ENCODE measurements at regions not wholly inside any gene's neighbourhood (a gene's known extent, or its start where the extent isn't known, plus 50 kb on each side); places are given as distances from the start of the nearest gene placed in this dataset.
"Not testable (repeated sequence)": the region's sequence is repeated elsewhere in the genome, so short reads cannot be mapped to it uniquely, and the experiment has no call there.

DNA sequence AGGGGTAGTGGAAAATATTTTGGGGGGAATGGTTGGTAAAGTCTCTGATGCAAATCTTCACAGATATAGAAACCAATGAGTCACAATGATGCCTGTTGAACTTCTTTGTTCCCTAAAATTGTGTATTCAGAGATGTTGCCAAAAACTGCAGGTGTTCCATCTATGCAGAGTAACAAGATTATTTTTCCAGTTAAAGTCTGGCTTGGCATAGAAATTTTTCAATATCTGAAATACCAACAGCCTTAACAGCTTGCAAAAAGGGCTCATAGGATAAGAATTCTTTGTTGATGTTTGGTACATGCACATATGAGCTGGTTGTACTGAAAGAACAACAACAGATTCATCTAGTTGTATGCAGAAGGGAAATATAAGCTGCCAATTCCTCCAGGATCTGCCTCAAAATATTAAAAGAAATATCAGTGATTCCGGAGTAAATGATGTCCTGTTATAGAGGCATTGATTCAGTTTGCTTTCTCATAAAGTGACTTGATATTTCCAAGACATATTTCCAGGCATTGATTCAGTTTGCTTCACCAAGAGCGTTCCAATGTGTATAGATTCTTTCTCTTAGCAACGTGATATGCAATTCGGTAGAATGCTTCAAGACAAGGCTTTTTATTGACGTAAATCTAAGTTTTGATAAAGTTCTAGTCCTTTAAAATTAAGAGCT lies 564.4 kb downstream of the TMA16 start:
- Histone ChIP-seq H3K9me3 (ENCODE audit: control insufficient read depth in 2 of 2, low read length in 2 of 2) (no peaks in the 10 kb centered on the region), H3K36me3 (ENCODE audit: control insufficient read depth in 2 of 2, insufficient read depth in 2 of 2, low read length in 2 of 2) (no peaks in the 10 kb centered on the region), H3K4me3 (ENCODE audit: low read length in 2 of 2) (no peak overlapping the region), H3K27me3 (ENCODE audit: control insufficient read depth in 1 of 2, insufficient read depth in 2 of 2, low read length in 2 of 2) (no peaks in the 10 kb centered on the region), H3K9ac (ENCODE audit: low read length in 2 of 2) (no peak overlapping the region), H3K27ac (ENCODE audit: low read length) (no peak overlapping the region), H3K4me1 (ENCODE audit: control insufficient read depth, insufficient read depth, low read length) (no peaks in the 10 kb centered on the region)

GRCh38 chr4:164060456-164060855 lies 566.0 kb downstream of the TMA16 start:
- H3K4me1 ChIP-seq (ENCODE audit: control insufficient read depth, insufficient read depth, low read length), result no peaks in the 10 kb centered on the region
- H3K36me3 ChIP-seq (ENCODE audit: control insufficient read depth in 2 of 2, insufficient read depth in 2 of 2, low read length in 2 of 2), result no peaks in the 10 kb centered on the region
- H3K4me3 ChIP-seq (ENCODE audit: low read length in 2 of 2), result no peak overlapping the region
- no peaks in the 10 kb centered on the region for H3K27me3 ChIP-seq (ENCODE audit: control insufficient read depth in 1 of 2, insufficient read depth in 2 of 2, low read length in 2 of 2)
- H3K9ac ChIP-seq (ENCODE audit: low read length in 2 of 2), result no peak overlapping the region
- H3K9me3 ChIP-seq (ENCODE audit: control insufficient read depth in 2 of 2, low read length in 2 of 2), result no peaks in the 10 kb centered on the region
- H3K27ac ChIP-seq (ENCODE audit: low read length), result no peak overlapping the region

DNA sequence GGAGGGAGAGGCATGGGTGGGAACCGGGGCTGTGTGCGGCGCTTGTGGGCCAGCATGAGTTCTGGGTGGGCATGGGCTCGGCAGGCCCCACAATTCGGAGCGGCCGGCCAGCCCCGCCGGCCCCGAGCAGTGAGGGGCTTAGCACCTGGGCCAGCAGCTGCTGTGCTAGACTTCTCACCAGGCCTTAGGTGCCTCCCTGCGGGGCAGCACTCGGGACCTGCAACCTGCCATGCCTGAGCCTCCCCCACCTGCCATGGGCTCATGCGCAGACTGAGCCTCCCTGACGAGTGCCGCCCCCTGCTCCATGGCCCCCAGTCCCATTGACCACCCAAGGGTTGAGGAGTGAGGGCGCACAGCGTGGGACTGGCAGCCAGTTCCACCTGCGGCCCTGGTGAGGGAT lies 573.9 kb downstream of the TMA16 start:
- H3K9ac ChIP-seq (ENCODE audit: low read length in 2 of 2), result no peak overlapping the region
- H3K27me3 ChIP-seq (ENCODE audit: control insufficient read depth in 1 of 2, insufficient read depth in 2 of 2, low read length in 2 of 2), result no peaks in the 10 kb centered on the region
- no peaks in the 10 kb centered on the region for H3K4me1 ChIP-seq (ENCODE audit: control insufficient read depth, insufficient read depth, low read length)
- H3K27ac ChIP-seq (ENCODE audit: low read length), result no peak overlapping the region
- H3K36me3 ChIP-seq (ENCODE audit: control insufficient read depth in 2 of 2, insufficient read depth in 2 of 2, low read length in 2 of 2), result no peaks in the 10 kb centered on the region
- no peak overlapping the region for H3K4me3 ChIP-seq (ENCODE audit: low read length in 2 of 2)
- peaks cover 0 to 3% of the 10 kb centered on the region in 2 donors for H3K9me3 ChIP-seq (ENCODE audit: control insufficient read depth in 2 of 2, low read length in 2 of 2)

DNA sequence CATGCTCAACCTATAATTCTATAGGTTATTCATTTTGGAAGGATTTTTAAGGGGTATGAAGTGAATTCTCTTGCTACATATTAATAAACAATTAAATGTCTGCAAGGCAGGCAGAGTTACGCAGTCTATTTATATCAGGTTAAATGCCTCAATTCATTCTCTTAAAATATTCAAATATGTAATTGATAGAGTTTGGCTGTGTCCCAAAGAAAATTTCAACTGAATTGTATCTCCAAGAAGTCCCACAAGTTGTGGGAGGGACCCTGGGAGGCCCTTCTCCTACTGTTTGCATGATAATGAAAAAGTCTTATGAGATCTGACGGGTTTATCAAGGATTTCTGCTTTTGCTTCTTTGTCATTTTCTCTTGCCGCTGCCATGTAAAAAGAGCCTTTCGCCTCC lies 576.1 kb downstream of the TMA16 start:
- peaks cover 2 to 3% of the 10 kb centered on the region in 2 donors for H3K9me3 ChIP-seq (ENCODE audit: control insufficient read depth in 2 of 2, low read length in 2 of 2)
- H3K4me1 ChIP-seq (ENCODE audit: control insufficient read depth, insufficient read depth, low read length), result no peaks in the 10 kb centered on the region
- H3K27me3 ChIP-seq (ENCODE audit: control insufficient read depth in 1 of 2, insufficient read depth in 2 of 2, low read length in 2 of 2), result no peaks in the 10 kb centered on the region
- H3K9ac ChIP-seq (ENCODE audit: low read length in 2 of 2), result no peak overlapping the region
- H3K27ac ChIP-seq (ENCODE audit: low read length), result no peak overlapping the region
- H3K36me3 ChIP-seq (ENCODE audit: control insufficient read depth in 2 of 2, insufficient read depth in 2 of 2, low read length in 2 of 2), result no peaks in the 10 kb centered on the region
- no peak overlapping the region for H3K4me3 ChIP-seq (ENCODE audit: low read length in 2 of 2)

DNA sequence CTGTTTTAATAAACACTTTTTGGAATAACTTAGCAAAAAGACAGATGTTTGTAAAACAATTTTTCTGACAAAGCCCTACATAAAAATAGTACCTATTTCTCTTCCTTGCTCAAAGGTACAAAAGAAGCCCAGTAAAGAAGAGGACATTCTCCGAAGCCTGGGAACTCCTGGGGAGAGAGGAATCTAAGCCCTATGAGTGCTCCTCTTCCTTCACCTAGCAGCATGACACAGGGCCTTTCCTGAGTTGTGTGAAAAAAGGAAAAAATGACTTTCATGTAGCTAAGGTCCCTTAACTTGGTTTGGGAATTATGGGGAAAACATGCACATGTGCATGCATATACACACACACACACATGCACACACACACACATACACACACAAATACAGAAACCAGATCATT lies 586.9 kb downstream of the TMA16 start:
- Histone ChIP-seq H3K27ac (ENCODE audit: low read length) (no peak overlapping the region), H3K36me3 (ENCODE audit: control insufficient read depth in 2 of 2, insufficient read depth in 2 of 2, low read length in 2 of 2) (no peaks in the 10 kb centered on the region), H3K9ac (ENCODE audit: low read length in 2 of 2) (no peak overlapping the region), H3K9me3 (ENCODE audit: control insufficient read depth in 2 of 2, low read length in 2 of 2) (no peaks in the 10 kb centered on the region), H3K4me3 (ENCODE audit: low read length in 2 of 2) (no peak overlapping the region), H3K4me1 (ENCODE audit: control insufficient read depth, insufficient read depth, low read length) (no peaks in the 10 kb centered on the region), H3K27me3 (ENCODE audit: control insufficient read depth in 1 of 2, insufficient read depth in 2 of 2, low read length in 2 of 2) (no peaks in the 10 kb centered on the region)

- Histone ChIP-seq H3K9me3 (ENCODE audit: control insufficient read depth in 2 of 2, low read length in 2 of 2) (no peaks in the 10 kb centered on the region), H3K4me3 (ENCODE audit: low read length in 2 of 2) (no peak overlapping the region), H3K4me1 (ENCODE audit: control insufficient read depth, insufficient read depth, low read length) (no peaks in the 10 kb centered on the region), H3K27me3 (ENCODE audit: control insufficient read depth in 1 of 2, insufficient read depth in 2 of 2, low read length in 2 of 2) (no peaks in the 10 kb centered on the region), H3K9ac (ENCODE audit: low read length in 2 of 2) (no peak overlapping the region), H3K27ac (ENCODE audit: low read length) (no peak overlapping the region), H3K36me3 (ENCODE audit: control insufficient read depth in 2 of 2, insufficient read depth in 2 of 2, low read length in 2 of 2) (no peaks in the 10 kb centered on the region)
Measured at GRCh38 chr4:164081801-164082200, 587.3 kb downstream of the TMA16 start.

GRCh38 chr4:164087733-164088132 lies 593.2 kb downstream of the TMA16 start:
- H3K9me3 ChIP-seq (ENCODE audit: control insufficient read depth in 2 of 2, low read length in 2 of 2), result no peaks in the 10 kb centered on the region
- H3K4me1 ChIP-seq (ENCODE audit: control insufficient read depth, insufficient read depth, low read length), result no peaks in the 10 kb centered on the region
- no peak overlapping the region for H3K27ac ChIP-seq (ENCODE audit: low read length)
- no peak overlapping the region for H3K9ac ChIP-seq (ENCODE audit: low read length in 2 of 2)
- no peaks in the 10 kb centered on the region for H3K27me3 ChIP-seq (ENCODE audit: control insufficient read depth in 1 of 2, insufficient read depth in 2 of 2, low read length in 2 of 2)
- no peak overlapping the region for H3K4me3 ChIP-seq (ENCODE audit: low read length in 2 of 2)
- no peaks in the 10 kb centered on the region for H3K36me3 ChIP-seq (ENCODE audit: control insufficient read depth in 2 of 2, insufficient read depth in 2 of 2, low read length in 2 of 2)

DNA sequence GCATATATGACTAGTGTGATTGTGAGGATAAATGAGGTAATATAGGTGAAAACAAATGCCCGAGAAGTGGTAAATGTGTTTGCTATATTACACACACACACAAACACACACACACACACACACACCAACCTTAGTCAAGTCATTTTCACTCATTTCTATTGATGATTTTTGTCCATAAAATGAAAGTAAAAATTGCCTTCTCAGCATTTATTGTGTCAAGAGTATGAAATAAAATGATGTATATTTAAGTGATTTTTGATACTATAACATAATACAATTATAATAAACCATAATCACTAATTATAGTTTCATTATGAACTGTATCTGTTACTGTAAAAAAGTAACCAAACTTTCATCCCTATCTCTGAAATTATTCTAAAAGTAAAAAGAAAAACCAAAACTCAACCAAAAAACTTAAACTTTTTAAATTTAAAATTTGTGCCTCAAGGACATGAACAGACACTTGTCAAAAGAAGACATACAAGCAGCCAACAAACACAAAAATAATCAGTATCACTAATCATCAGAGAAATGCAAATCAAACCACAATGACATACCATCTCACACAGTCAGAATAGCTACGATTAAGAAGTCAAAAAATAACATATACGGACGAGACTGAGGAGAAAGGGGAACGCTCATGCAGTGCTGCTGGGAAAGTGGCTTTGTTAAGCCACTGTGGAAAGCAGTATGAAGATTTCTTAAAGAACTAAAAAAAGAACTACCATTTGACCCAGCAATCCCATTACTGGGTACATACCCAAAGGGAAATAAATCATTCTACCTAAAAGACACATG lies 601.0 kb downstream of the TMA16 start:
- Histone ChIP-seq H3K27ac (ENCODE audit: low read length) (no peak overlapping the region), H3K27me3 (ENCODE audit: control insufficient read depth in 1 of 2, insufficient read depth in 2 of 2, low read length in 2 of 2) (no peaks in the 10 kb centered on the region), H3K4me3 (ENCODE audit: low read length in 2 of 2) (no peak overlapping the region), H3K9me3 (ENCODE audit: control insufficient read depth in 2 of 2, low read length in 2 of 2) (no peaks in the 10 kb centered on the region), H3K36me3 (ENCODE audit: control insufficient read depth in 2 of 2, insufficient read depth in 2 of 2, low read length in 2 of 2) (no peaks in the 10 kb centered on the region), H3K9ac (ENCODE audit: low read length in 2 of 2) (no peak overlapping the region), H3K4me1 (ENCODE audit: control insufficient read depth, insufficient read depth, low read length) (no peaks in the 10 kb centered on the region)

DNA sequence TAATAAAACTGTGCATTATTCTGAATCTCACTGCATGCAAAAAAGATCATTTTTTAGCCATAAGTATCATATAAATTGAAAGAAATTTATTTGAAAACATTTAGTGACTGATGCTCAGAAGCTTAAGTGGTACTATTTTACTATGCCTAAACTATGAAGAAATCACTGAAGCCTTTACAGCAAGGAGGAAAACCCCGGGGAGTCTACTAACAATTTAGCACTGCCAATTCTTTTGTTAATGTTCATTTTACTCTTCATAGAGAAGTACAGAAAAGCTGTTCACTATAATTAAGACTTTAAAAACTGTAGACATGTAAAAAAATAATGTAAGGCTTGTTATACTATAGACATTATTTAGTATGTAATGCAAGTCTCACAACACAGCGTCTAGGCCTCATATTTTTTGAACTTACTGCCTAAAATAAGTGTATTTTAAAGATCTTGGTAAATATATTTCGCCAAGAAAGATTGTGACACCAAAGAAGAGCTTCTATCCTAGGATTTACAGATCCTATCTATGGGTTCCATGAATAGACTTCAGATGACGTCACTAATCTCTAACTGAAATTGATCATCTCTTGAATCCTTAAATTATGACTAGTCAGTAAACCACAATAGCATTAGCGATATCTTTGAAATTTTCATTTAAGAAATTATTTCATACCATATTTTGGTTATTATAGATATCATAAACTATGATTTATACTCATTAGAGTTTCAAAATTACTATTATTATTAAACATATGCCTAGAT lies 602.5 kb downstream of the TMA16 start:
- H3K4me1 ChIP-seq (ENCODE audit: control insufficient read depth, insufficient read depth, low read length), result no peaks in the 10 kb centered on the region
- no peak overlapping the region for H3K27ac ChIP-seq (ENCODE audit: low read length)
- H3K36me3 ChIP-seq (ENCODE audit: control insufficient read depth in 2 of 2, insufficient read depth in 2 of 2, low read length in 2 of 2), result no peaks in the 10 kb centered on the region
- H3K9me3 ChIP-seq (ENCODE audit: control insufficient read depth in 2 of 2, low read length in 2 of 2), result no peaks in the 10 kb centered on the region
- no peak overlapping the region for H3K4me3 ChIP-seq (ENCODE audit: low read length in 2 of 2)
- H3K27me3 ChIP-seq (ENCODE audit: control insufficient read depth in 1 of 2, insufficient read depth in 2 of 2, low read length in 2 of 2), result no peaks in the 10 kb centered on the region
- H3K9ac ChIP-seq (ENCODE audit: low read length in 2 of 2), result no peak overlapping the region

DNA sequence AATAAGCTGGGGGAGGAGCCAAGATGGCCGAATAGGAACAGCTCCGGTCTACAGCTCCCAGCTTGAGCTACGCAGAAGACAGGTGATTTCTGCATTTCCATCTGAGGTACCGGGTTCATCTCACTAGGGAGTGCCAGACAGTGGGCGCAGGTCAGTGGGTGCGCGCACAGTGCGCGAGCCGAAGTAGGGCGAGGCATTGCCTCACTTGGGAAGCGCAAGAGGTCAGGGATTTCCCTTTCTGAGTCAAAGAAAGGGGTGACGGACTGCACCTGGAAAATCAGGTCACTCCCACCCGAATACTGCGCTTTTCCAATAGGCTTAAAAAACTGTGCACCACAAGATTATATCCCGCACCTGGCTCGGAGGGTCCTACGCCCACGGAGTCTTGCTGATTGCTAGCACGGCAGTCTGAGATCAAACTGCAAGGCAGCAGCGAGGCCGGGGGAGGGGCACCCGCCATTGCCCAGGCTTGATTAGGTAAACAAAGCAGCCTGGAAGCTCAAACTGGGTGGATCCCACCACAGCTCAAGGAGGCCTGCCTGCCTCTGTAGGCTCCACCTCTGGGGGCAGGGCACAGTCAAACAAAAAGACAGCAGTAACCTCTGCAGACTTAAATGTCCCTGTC lies 606.4 kb downstream of the TMA16 start:
- H3K9me3 ChIP-seq (ENCODE audit: control insufficient read depth in 2 of 2, low read length in 2 of 2); H3K4me1 ChIP-seq (ENCODE audit: control insufficient read depth, insufficient read depth, low read length); H3K4me3 ChIP-seq (ENCODE audit: low read length in 2 of 2); H3K27me3 ChIP-seq (ENCODE audit: control insufficient read depth in 1 of 2, insufficient read depth in 2 of 2, low read length in 2 of 2); H3K27ac ChIP-seq (ENCODE audit: low read length); H3K9ac ChIP-seq (ENCODE audit: low read length in 2 of 2); H3K36me3 ChIP-seq (ENCODE audit: control insufficient read depth in 2 of 2, insufficient read depth in 2 of 2, low read length in 2 of 2): not testable (repeated sequence)
